DOHH2 (cell line): ENCODE measurements at regions not wholly inside any gene's neighbourhood (a gene's known extent, or its start where the extent isn't known, plus 50 kb on each side); places are given as distances from the start of the nearest gene placed in this dataset.

Experiments used
- H3F3A ChIP-seq: fragments of 200-600 bp; sonication (generic), shearing (Covaris generic); 2 replicates; pipeline ENCODE4 v1.6.0; 2016; ENCODE audit warnings: antibody characterized with exemption, mild to moderate bottlenecking; ENCODE audit not compliant: control insufficient read depth, insufficient read depth
- H3K27ac ChIP-seq: fragments of 200-600 bp; sonication (generic); 2 replicates; pipeline ENCODE4 v1.5.1; 2014; ENCODE audit warnings: low read depth, mild to moderate bottlenecking, low read length, moderate library complexity
- H3K27me3 ChIP-seq: fragments of 200-600 bp; sonication (generic); 2 replicates; pipeline ENCODE4 v1.6.1; 2014; ENCODE audit warnings: mild to moderate bottlenecking, low read length, mixed read lengths; ENCODE audit not compliant: control insufficient read depth
- H3K36me3 ChIP-seq: fragments of 200-600 bp; sonication (generic); 2 replicates; pipeline ENCODE4 v1.6.1; 2014; ENCODE audit warnings: mild to moderate bottlenecking, low read length, moderate library complexity, mixed read lengths; ENCODE audit not compliant: control insufficient read depth
- H3K4me1 ChIP-seq: fragments of 200-600 bp; sonication (generic); 2 replicates; pipeline ENCODE4 v1.6.1; 2014; ENCODE audit warnings: mild to moderate bottlenecking, low read length, mixed read lengths; ENCODE audit not compliant: control insufficient read depth
- H3K4me2 ChIP-seq: fragments of 200-600 bp; sonication (generic); 2 replicates; pipeline ENCODE4 v1.6.0; 2014; ENCODE audit warnings: mild to moderate bottlenecking, low read length, moderate library complexity
- H3K4me3 ChIP-seq: fragments of 200-600 bp; sonication (generic); 2 replicates; pipeline ENCODE4 v1.5.1; 2014; ENCODE audit warnings: mild to moderate bottlenecking, low read length, mixed read lengths
- H3K79me2 ChIP-seq: fragments of 200-600 bp; sonication (generic); 2 replicates; pipeline ENCODE4 v1.6.1; 2014; ENCODE audit warnings: mild to moderate bottlenecking, low read length, mixed read lengths; ENCODE audit not compliant: control insufficient read depth
- H3K9me2 ChIP-seq: fragments of 200-600 bp; sonication (generic); replicated peaks from 2 replicates; pipeline ENCODE4 v1.6.1; 2014; ENCODE audit warnings: mild to moderate bottlenecking, low read length, mixed read lengths; ENCODE audit not compliant: control insufficient read depth
- H3K9me3 ChIP-seq: fragments of 200-600 bp; sonication (generic); 2 replicates; pipeline ENCODE4 v1.6.1; 2014; ENCODE audit warnings: antibody characterized with exemption, low read length, mixed read lengths; ENCODE audit not compliant: control insufficient read depth, insufficient read depth
- H4K20me1 ChIP-seq: fragments of 200-600 bp; sonication (generic); 2 replicates; pipeline ENCODE4 v1.6.0; 2014; ENCODE audit warnings: low read depth, mild to moderate bottlenecking, antibody characterized with exemption, low read length, moderate library complexity; ENCODE audit not compliant: control insufficient read depth, insufficient read depth
- CTCF ChIP-seq: fragments of 200-600 bp; sonication (generic); IDR thresholded peaks from one replicate; pipeline ENCODE4 v1.5.1; 2014; ENCODE audit warnings: antibody characterized with exemption, mild to moderate bottlenecking, low read depth, low read length; ENCODE audit not compliant: poor library complexity, severe bottlenecking
- EZH2phosphoT487 ChIP-seq: fragments of 200-600 bp; sonication (generic); IDR thresholded peaks from 2 replicates; pipeline ENCODE4 v1.6.1; 2017; ENCODE audit warnings: borderline replicate concordance, mild to moderate bottlenecking, antibody characterized with exemption, low read length, moderate library complexity, mixed read lengths

- no peaks in the 10 kb centered on the region for H4K20me1 ChIP-seq
- H3K4me3 ChIP-seq, result no peak overlapping the region
- no peaks in the 10 kb centered on the region for H3K4me1 ChIP-seq
- H3K9me3 ChIP-seq, result peaks cover 2% of the 10 kb centered on the region; the same call in 1 of the 2 replicates
- no peaks in the 10 kb centered on the region for H3K79me2 ChIP-seq
- no peak overlapping the region for H3K4me2 ChIP-seq
- H3F3A ChIP-seq, result no peaks in the 10 kb centered on the region
- no peak for TF ChIP-seq CTCF
- TF ChIP-seq EZH2phosphoT487, result no peak
- no peak overlapping the region for H3K27ac ChIP-seq
- no peaks in the 10 kb centered on the region for H3K36me3 ChIP-seq
- no peaks in the 10 kb centered on the region for H3K27me3 ChIP-seq
- no peaks in the 10 kb centered on the region for H3K9me2 ChIP-seq
Measured at GRCh38 chr18:71678144-71678543, 866.0 kb downstream of the CBLN2 start.

GRCh38 chr18:71673954-71674353, 870.2 kb downstream of the CBLN2 start:
- H3K36me3 ChIP-seq, result no peaks in the 10 kb centered on the region
- H4K20me1 ChIP-seq, result no peaks in the 10 kb centered on the region
- H3K9me3 ChIP-seq, result no peaks in the 10 kb centered on the region
- no peaks in the 10 kb centered on the region for H3F3A ChIP-seq
- H3K9me2 ChIP-seq, result no peaks in the 10 kb centered on the region
- H3K79me2 ChIP-seq, result no peaks in the 10 kb centered on the region
- no peak overlapping the region for H3K4me2 ChIP-seq
- no peaks in the 10 kb centered on the region for H3K27me3 ChIP-seq
- TF ChIP-seq CTCF (no peak), EZH2phosphoT487 (no peak)
- no peaks in the 10 kb centered on the region for H3K4me1 ChIP-seq
- no peak overlapping the region for H3K4me3 ChIP-seq
- no peak overlapping the region for H3K27ac ChIP-seq

GRCh38 chr18:71673498-71673897, 870.6 kb downstream of the CBLN2 start:
- Histone ChIP-seq H4K20me1 (no peaks in the 10 kb centered on the region), H3K79me2 (no peaks in the 10 kb centered on the region), H3K27ac (no peak overlapping the region), H3K4me2 (no peak overlapping the region), H3F3A (no peaks in the 10 kb centered on the region), H3K9me3 (no peaks in the 10 kb centered on the region), H3K4me1 (no peaks in the 10 kb centered on the region), H3K36me3 (no peaks in the 10 kb centered on the region), H3K27me3 (no peaks in the 10 kb centered on the region), H3K4me3 (no peak overlapping the region), H3K9me2 (no peaks in the 10 kb centered on the region)
- TF ChIP-seq CTCF (no peak), EZH2phosphoT487 (no peak)

GRCh38 chr18:71666481-71666880, 877.7 kb downstream of the CBLN2 start:
- Histone ChIP-seq H3K4me3 (no peak overlapping the region), H3K36me3 (no peaks in the 10 kb centered on the region), H3K27ac (no peak overlapping the region), H3F3A (no peaks in the 10 kb centered on the region), H3K4me1 (no peaks in the 10 kb centered on the region), H4K20me1 (no peaks in the 10 kb centered on the region), H3K9me3 (no peaks in the 10 kb centered on the region; the same call in 1 of the 2 replicates), H3K4me2 (no peak overlapping the region), H3K9me2 (no peaks in the 10 kb centered on the region), H3K79me2 (no peaks in the 10 kb centered on the region), H3K27me3 (no peaks in the 10 kb centered on the region)
- TF ChIP-seq CTCF (no peak), EZH2phosphoT487 (no peak)
